A549 (cell line): ENCODE measurements at regions not wholly inside any gene's neighbourhood (a gene's known extent, or its start where the extent isn't known, plus 50 kb on each side); places are given as distances from the start of the nearest gene placed in this dataset.

Experiments used
- ATAC-seq, 2 experiments: fragments of 200-7000 bp in 1 of 2; fragments of >200 bp in 1 of 2; cut with Nextera tagmentation in 1 of 2; cut with Tn5 transposase in 1 of 2; 3 replicates each; pipeline versions ENCODE4 v1.8.0 to v1.9.1; 2018 to 2020; ENCODE audit warnings: mild to moderate bottlenecking in 1 of 2, moderate library complexity in 1 of 2
- CTCF ChIA-PET: fragments of 300-600 bp; sonication (Branson Sonifier 250); formaldehyde crosslinking; extraction: SDS; loops from one replicate; lab custom pipeline; 2021; ENCODE audit warnings: antibody characterized with exemption, inconsistent platforms; lab: Yijun Ruan, JAX
- POLR2A ChIA-PET: fragments of 350-600 bp; formaldehyde crosslinking; extraction: SDS; loops from one replicate; lab custom pipeline; 2021; ENCODE audit warnings: antibody characterized with exemption, inconsistent platforms; lab: Yijun Ruan, JAX
- DNase-seq, 2 experiments: peaks; one replicate each; pipeline versions ENCODE4 v3.0.0 to v3.0.0-alpha.2; 2011 to 2016; ENCODE audit warnings: low read depth in 1 of 2, low spot score in 1 of 2
- FAIRE-seq: peaks from 2 replicates; lab custom pipeline; 2011; peaks lifted over from hg19 to GRCh38; lab: Jason Lieb, UNC
- H3K27ac ChIP-seq, 2 experiments: fragments of >200 bp; sonication (Bioruptor Twin); formaldehyde crosslinking; 3 replicates each; pipeline ENCODE4 v1.5.1; 2016 to 2017
- H3K4me1 ChIP-seq: fragments of >200 bp; sonication (Bioruptor Twin); formaldehyde crosslinking; 3 replicates; pipeline ENCODE4 v1.6.1; 2016
- H3K4me2 ChIP-seq: fragments of >200 bp; sonication (Bioruptor Twin); formaldehyde crosslinking; 3 replicates; pipeline ENCODE4 v1.6.1; 2016
- H3K4me3 ChIP-seq: fragments of >200 bp; sonication (Bioruptor Twin); formaldehyde crosslinking; 3 replicates; pipeline ENCODE4 v1.5.1; 2016
- H3K9me3 ChIP-seq: fragments of >200 bp; sonication (Bioruptor Twin); formaldehyde crosslinking; 3 replicates; pipeline ENCODE4 v1.6.1; 2016
- BHLHE40 ChIP-seq: IDR thresholded peaks from 2 replicates; pipeline ENCODE4 v1.6.1; 2012; ENCODE audit warnings: low read depth, low read length, inconsistent platforms
- CEBPB ChIP-seq, 2 experiments: fragments of >200 bp in 1 of 2; sonication (Bioruptor Twin) in 1 of 2; formaldehyde crosslinking in 1 of 2; IDR thresholded peaks; 2 replicates each; pipeline ENCODE4 v1.6.1; 2012 to 2016
- CHD2 ChIP-seq: fragments of 150-350 bp; IDR thresholded peaks from 2 replicates; pipeline ENCODE4 v1.6.1; 2014; ENCODE audit warnings: low read length; ENCODE audit not compliant: partially characterized antibody
- CHD4 ChIP-seq: fragments of 200-600 bp; sonication (generic); IDR thresholded peaks from 2 replicates; pipeline ENCODE4 v1.6.1; 2016; ENCODE audit warnings: antibody characterized with exemption, mild to moderate bottlenecking, borderline replicate concordance
- EP300 ChIP-seq, 2 experiments: fragments of >200 bp; sonication (Bioruptor Twin); formaldehyde crosslinking; IDR thresholded peaks; 2 replicates in 1 of 2; 3 replicates in 1 of 2; pipeline ENCODE4 v1.6.1; 2016 to 2017
- FOSB ChIP-seq: fragments of 250-450 bp; sonication (Bioruptor Pico); IDR thresholded peaks from 2 replicates; pipeline ENCODE4 v1.5.0; 2020; ENCODE audit warnings: mild to moderate bottlenecking, moderate library complexity
- GATA3 ChIP-seq: IDR thresholded peaks from 2 replicates; pipeline ENCODE4 v1.6.1; 2012; ENCODE audit warnings: borderline replicate concordance
- HEYL ChIP-seq: fragments of 250-450 bp; sonication (Bioruptor Pico); IDR thresholded peaks from 2 replicates; pipeline ENCODE4 v1.8.0; 2021; ENCODE audit warnings: mild to moderate bottlenecking, moderate library complexity
- HOXA7 ChIP-seq: fragments of 250-450 bp; sonication (Bioruptor Pico); IDR thresholded peaks from 2 replicates; pipeline ENCODE4 v1.5.0; 2020; ENCODE audit warnings: mild to moderate bottlenecking, moderate library complexity
- JUN ChIP-seq, 2 experiments: fragments of >200 bp; sonication (Bioruptor Twin); formaldehyde crosslinking; IDR thresholded peaks; 2 replicates in 1 of 2; 3 replicates in 1 of 2; pipeline ENCODE4 v1.6.1; 2016 to 2017
- JUNB ChIP-seq: fragments of >200 bp; sonication (Bioruptor Twin); formaldehyde crosslinking; IDR thresholded peaks from 2 replicates; pipeline ENCODE4 v1.6.1; 2016
- KDM5A ChIP-seq: fragments of 200-600 bp; sonication (generic); IDR thresholded peaks from 2 replicates; pipeline ENCODE4 v1.6.1; 2016; ENCODE audit warnings: antibody characterized with exemption, mild to moderate bottlenecking
- MAFK ChIP-seq: fragments of 450-650 bp; IDR thresholded peaks from 2 replicates; pipeline ENCODE4 v1.6.1; 2014; ENCODE audit not compliant: partially characterized antibody
- POLR2A ChIP-seq: IDR thresholded peaks from 2 replicates; pipeline ENCODE4 v1.6.1; 2012; ENCODE audit warnings: mild to moderate bottlenecking, low read length
- POLR2AphosphoS2 ChIP-seq: conservative IDR thresholded peaks from 2 replicates; pipeline ENCODE4 v1.6.1; 2012; ENCODE audit warnings: low read length, improper control_type of control experiment, inconsistent platforms
- RAD21 ChIP-seq, 2 experiments: fragments of >200 bp in 1 of 2; sonication (Bioruptor Twin) in 1 of 2; formaldehyde crosslinking in 1 of 2; IDR thresholded peaks in 1 of 2; conservative IDR thresholded peaks in 1 of 2; 2 replicates in 1 of 2; 3 replicates in 1 of 2; pipeline ENCODE4 v1.6.1; 2012 to 2018; ENCODE audit warnings: inconsistent platforms in 1 of 2
- SREBF2 ChIP-seq: fragments of 450-650 bp; IDR thresholded peaks from 2 replicates; pipeline ENCODE4 v1.6.1; 2014; ENCODE audit warnings: mild to moderate bottlenecking, moderate library complexity
- TP53 ChIP-seq: fragments of 250-450 bp; sonication (Bioruptor Pico); IDR thresholded peaks from 2 replicates; pipeline ENCODE4 v1.5.0; 2021; ENCODE audit warnings: mild to moderate bottlenecking, moderate library complexity
- ZC3H11A ChIP-seq: fragments of 450-650 bp; IDR thresholded peaks from 2 replicates; pipeline ENCODE4 v1.6.1; 2014; ENCODE audit warnings: antibody characterized with exemption, mild to moderate bottlenecking
- ZFP36 ChIP-seq: fragments of 450-650 bp; IDR thresholded peaks from 2 replicates; pipeline ENCODE4 v1.6.1; 2014; ENCODE audit warnings: borderline replicate concordance; ENCODE audit not compliant: partially characterized antibody
- ZNF302 ChIP-seq: fragments of 250-450 bp; sonication (Bioruptor Pico); IDR thresholded peaks from 2 replicates; pipeline ENCODE4 v1.9.0; 2021; ENCODE audit warnings: inconsistent platforms, mild to moderate bottlenecking, moderate library complexity
- WGBS: methylation state at CpG from one replicate; pipeline ENCODE4 v1.1.6; 2017; ENCODE audit errors: missing lambda C conversion rate; 5-methylcytosine and 5-hydroxymethylcytosine counted together
- TF ChIP-seq, protein P1 (sequence below): fragments of 450-650 bp; IDR thresholded peaks from 2 replicates; pipeline ENCODE4 v1.6.1; 2014; ENCODE audit warnings: antibody characterized with exemption
- TF ChIP-seq, protein P2 (sequence below): IDR thresholded peaks from 2 replicates; pipeline ENCODE4 v1.6.1; 2012
- TF ChIP-seq, protein P3 (sequence below): IDR thresholded peaks from 2 replicates; pipeline ENCODE4 v1.6.1; 2012; ENCODE audit warnings: low read depth, borderline replicate concordance
- TF ChIP-seq, protein P4 (sequence below): fragments of 250-450 bp; sonication (Bioruptor Pico); IDR thresholded peaks from 2 replicates; pipeline ENCODE4 v1.5.0; 2021; ENCODE audit warnings: mild to moderate bottlenecking, moderate library complexity, borderline replicate concordance
- TF ChIP-seq, protein P5 (sequence below): fragments of >200 bp; sonication (Bioruptor Twin); formaldehyde crosslinking; IDR thresholded peaks from 2 replicates; pipeline ENCODE4 v1.6.1; 2016
- TF ChIP-seq, protein P6 (sequence below): fragments of 200-600 bp; sonication (generic); IDR thresholded peaks from 2 replicates; pipeline ENCODE4 v1.6.1; 2016; ENCODE audit warnings: antibody characterized with exemption, mild to moderate bottlenecking, moderate library complexity

DNA sequence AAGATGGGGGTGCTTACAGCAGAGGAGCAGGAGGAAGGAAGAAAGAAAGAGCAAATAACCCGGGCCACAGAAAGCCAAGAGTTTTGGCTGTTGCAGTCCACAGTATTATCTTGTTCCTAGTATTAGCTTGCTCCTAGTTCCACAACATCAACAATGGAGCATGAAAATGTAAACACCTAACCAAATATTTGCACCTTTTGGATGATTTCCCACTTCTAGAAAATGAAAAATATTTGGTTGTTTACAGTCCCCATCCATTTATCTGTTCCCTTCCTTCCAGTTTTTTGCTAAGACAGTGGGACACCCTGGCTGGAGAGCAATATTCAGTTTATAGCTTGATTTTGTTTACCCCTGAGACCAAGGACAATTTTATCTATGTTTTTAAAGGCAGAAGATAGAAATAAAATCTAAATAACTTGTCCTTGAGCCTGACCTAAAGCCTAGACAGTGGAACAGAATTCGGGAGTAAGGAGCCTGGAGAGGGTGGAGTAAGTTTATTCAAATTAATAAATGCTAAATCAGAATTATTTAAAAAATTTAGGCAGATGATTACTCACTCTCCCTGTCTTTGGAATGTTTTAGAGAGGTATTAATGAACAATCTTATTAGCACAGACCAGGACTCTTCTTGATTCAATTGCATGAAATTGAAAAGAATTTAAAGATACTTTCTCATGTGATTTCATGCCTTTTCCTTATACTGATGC is 51.6 kb downstream of the RESF1 start:
- no peak overlapping the region for H3K4me2 ChIP-seq
- H3K4me3 ChIP-seq: no peak overlapping the region
- 58% methylated on average over 2 of the region's 2 CpGs for WGBS
- TF ChIP-seq JUNB: no peak
- TF ChIP-seq BHLHE40: no peak
- TF ChIP-seq POLR2A: no peak
- TF ChIP-seq ZNF302 (CRISPR knock-in tag): no peak
- TF ChIP-seq TP53: no peak
- no peak for TF ChIP-seq JUN (IDR thresholded peaks at IDR 0.05)
- TF ChIP-seq POLR2AphosphoS2: no peak
- TF ChIP-seq, protein P1, sequence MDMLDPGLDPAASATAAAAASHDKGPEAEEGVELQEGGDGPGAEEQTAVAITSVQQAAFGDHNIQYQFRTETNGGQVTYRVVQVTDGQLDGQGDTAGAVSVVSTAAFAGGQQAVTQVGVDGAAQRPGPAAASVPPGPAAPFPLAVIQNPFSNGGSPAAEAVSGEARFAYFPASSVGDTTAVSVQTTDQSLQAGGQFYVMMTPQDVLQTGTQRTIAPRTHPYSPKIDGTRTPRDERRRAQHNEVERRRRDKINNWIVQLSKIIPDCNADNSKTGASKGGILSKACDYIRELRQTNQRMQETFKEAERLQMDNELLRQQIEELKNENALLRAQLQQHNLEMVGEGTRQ: no peak
- TF ChIP-seq MAFK: no peak
- TF ChIP-seq, protein P2, sequence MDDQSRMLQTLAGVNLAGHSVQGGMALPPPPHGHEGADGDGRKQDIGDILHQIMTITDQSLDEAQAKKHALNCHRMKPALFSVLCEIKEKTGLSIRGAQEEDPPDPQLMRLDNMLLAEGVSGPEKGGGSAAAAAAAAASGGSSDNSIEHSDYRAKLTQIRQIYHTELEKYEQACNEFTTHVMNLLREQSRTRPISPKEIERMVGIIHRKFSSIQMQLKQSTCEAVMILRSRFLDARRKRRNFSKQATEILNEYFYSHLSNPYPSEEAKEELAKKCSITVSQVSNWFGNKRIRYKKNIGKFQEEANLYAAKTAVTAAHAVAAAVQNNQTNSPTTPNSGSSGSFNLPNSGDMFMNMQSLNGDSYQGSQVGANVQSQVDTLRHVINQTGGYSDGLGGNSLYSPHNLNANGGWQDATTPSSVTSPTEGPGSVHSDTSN: no peak
- TF ChIP-seq, protein P3, sequence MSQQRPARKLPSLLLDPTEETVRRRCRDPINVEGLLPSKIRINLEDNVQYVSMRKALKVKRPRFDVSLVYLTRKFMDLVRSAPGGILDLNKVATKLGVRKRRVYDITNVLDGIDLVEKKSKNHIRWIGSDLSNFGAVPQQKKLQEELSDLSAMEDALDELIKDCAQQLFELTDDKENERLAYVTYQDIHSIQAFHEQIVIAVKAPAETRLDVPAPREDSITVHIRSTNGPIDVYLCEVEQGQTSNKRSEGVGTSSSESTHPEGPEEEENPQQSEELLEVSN: no peak
- TF ChIP-seq, protein P4, sequence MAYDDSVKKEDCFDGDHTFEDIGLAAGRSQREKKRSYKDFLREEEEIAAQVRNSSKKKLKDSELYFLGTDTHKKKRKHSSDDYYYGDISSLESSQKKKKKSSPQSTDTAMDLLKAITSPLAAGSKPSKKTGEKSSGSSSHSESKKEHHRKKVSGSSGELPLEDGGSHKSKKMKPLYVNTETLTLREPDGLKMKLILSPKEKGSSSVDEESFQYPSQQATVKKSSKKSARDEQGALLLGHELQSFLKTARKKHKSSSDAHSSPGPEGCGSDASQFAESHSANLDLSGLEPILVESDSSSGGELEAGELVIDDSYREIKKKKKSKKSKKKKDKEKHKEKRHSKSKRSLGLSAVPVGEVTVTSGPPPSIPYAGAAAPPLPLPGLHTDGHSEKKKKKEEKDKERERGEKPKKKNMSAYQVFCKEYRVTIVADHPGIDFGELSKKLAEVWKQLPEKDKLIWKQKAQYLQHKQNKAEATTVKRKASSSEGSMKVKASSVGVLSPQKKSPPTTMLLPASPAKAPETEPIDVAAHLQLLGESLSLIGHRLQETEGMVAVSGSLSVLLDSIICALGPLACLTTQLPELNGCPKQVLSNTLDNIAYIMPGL (CRISPR knock-in tag): no peak
- no peak for TF ChIP-seq FOSB (CRISPR knock-in tag)
- TF ChIP-seq HEYL (CRISPR knock-in tag): no peak
- TF ChIP-seq KDM5A: no peak
- TF ChIP-seq CHD4: no peak
- H3K27ac ChIP-seq: no peak overlapping the region
- ChIA-PET CTCF (interaction anchor here (0.7 to 1.8 kb wide), 3 partner anchors 12 to 141 kb away, joined by 3 to 6 read pairs (median 3); no protein-coding TSS in a partner anchor), POLR2A (no interaction called here)
- DNase-seq (no peak), ATAC-seq (peak in 1 of 2 experiments; percentile 35; a peak in 2 of 6 replicates), FAIRE-seq (no peak)
- no peaks in the 10 kb centered on the region for H3K9me3 ChIP-seq
- H3K4me1 ChIP-seq: no peaks in the 10 kb centered on the region; the same call in 2 of the 3 replicates

DNA sequence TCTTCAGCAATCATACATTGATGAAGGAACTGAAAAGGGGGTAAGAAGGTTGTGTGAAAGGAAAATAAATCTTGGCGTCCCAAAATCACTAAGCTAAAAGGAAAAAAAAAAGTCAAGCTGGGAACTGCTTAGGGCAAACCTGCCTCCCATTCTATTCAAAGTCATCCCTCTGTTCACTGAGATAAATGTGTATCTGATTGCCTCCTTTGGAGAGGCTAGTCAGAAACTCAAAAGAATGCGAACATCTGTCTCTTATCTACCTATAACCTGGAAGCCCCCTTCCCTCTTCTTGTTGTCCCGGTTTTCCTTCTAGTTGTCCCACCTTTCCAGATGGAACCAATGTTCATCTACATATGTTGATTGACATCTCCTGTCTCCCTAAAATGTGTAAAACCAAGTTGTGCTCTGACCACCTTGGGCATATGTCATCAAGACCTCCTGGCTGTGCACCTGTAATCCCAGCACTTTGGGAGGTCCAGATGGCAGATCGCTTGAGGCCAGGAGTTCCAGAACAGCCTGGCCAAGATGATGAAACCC is 53.1 kb downstream of the RESF1 start:
- TF ChIP-seq, protein P2: no peak
- TF ChIP-seq EP300 (IDR thresholded peaks at IDR 0.05) (no peak), TP53 (no peak), ZC3H11A (no peak), CEBPB (IDR thresholded peaks at IDR 0.05) (no peak), ZFP36 (no peak), RAD21 (conservative IDR thresholded peaks at IDR 0.05 in 1 of 2, IDR thresholded peaks at IDR 0.05 in 1 of 2) (no peak), CHD2 (no peak), GATA3 (no peak), HOXA7 (CRISPR knock-in tag) (no peak), SREBF2 (no peak)
- TF ChIP-seq, protein P5, sequence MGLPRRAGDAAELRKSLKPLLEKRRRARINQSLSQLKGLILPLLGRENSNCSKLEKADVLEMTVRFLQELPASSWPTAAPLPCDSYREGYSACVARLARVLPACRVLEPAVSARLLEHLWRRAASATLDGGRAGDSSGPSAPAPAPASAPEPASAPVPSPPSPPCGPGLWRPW: no peak
- TF ChIP-seq, protein P6, sequence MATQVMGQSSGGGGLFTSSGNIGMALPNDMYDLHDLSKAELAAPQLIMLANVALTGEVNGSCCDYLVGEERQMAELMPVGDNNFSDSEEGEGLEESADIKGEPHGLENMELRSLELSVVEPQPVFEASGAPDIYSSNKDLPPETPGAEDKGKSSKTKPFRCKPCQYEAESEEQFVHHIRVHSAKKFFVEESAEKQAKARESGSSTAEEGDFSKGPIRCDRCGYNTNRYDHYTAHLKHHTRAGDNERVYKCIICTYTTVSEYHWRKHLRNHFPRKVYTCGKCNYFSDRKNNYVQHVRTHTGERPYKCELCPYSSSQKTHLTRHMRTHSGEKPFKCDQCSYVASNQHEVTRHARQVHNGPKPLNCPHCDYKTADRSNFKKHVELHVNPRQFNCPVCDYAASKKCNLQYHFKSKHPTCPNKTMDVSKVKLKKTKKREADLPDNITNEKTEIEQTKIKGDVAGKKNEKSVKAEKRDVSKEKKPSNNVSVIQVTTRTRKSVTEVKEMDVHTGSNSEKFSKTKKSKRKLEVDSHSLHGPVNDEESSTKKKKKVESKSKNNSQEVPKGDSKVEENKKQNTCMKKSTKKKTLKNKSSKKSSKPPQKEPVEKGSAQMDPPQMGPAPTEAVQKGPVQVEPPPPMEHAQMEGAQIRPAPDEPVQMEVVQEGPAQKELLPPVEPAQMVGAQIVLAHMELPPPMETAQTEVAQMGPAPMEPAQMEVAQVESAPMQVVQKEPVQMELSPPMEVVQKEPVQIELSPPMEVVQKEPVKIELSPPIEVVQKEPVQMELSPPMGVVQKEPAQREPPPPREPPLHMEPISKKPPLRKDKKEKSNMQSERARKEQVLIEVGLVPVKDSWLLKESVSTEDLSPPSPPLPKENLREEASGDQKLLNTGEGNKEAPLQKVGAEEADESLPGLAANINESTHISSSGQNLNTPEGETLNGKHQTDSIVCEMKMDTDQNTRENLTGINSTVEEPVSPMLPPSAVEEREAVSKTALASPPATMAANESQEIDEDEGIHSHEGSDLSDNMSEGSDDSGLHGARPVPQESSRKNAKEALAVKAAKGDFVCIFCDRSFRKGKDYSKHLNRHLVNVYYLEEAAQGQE: no peak
- H3K9me3 ChIP-seq: no peaks in the 10 kb centered on the region
- H3K4me1 ChIP-seq: no peaks in the 10 kb centered on the region; the same call in 2 of the 3 replicates
- CTCF ChIA-PET: no interaction called here
- 94% methylated on average over 4 of the region's 4 CpGs for WGBS
- no peak overlapping the region for H3K4me2 ChIP-seq
- ATAC-seq (no peak), DNase-seq (no peak), FAIRE-seq (no peak)
- POLR2A ChIA-PET: no interaction called here
- H3K27ac ChIP-seq: no peak overlapping the region
- H3K4me3 ChIP-seq: no peak overlapping the region
